NT2/D1 (cell line): ENCODE measurements at regions not wholly inside any gene's neighbourhood (a gene's known extent, or its start where the extent isn't known, plus 50 kb on each side); places are given as distances from the start of the nearest gene placed in this dataset.

Experiments used
- SUZ12 ChIP-seq: IDR thresholded peaks from 2 replicates; pipeline ENCODE4 v1.6.1; 2011; ENCODE audit not compliant: insufficient read length, insufficient read depth; ENCODE audit errors: extremely low read depth
- ZNF274 ChIP-seq: IDR thresholded peaks from 2 replicates; pipeline ENCODE4 v1.6.1; 2011; ENCODE audit warnings: mild to moderate bottlenecking, low read depth, low read length

DNA sequence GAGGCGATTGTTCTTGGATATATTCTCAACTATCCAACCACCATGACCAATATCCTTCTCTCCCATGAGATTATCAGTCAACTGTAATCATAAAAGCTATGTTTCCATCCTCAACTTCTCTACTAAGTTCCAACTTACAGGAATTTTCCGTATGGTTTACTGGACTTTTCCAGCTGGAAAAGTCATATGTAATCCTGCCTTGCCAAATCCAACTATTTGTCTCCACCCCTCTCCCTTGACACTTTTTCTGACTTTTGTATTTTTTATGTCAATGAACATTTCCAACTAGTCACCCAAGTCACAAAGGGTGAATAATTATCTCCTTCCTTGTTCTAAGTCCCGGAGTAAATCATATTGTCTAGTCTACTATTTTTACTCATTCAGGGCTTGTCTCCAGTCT is 293.1 kb downstream of the USP25 start:
- TF ChIP-seq ZNF274 (no peak), SUZ12 (no peak)
